IPS-NIHi7 (cell line): ENCODE measurements at regions not wholly inside any gene's neighbourhood (a gene's known extent, or its start where the extent isn't known, plus 50 kb on each side); places are given as distances from the start of the nearest gene placed in this dataset.

Source experiments
- DNase-seq: peaks from one replicate; pipeline ENCODE4 v3.0.0; 2012; ENCODE audit warnings: mixed read lengths; ENCODE audit errors: extremely low spot score

GRCh38 chr10:90403211-90404000, 454.4 kb downstream of the HTR7 start:
- DNase-seq, result no peak

- DNase-seq, result no peak
These were observed 450.7 kb downstream of the HTR7 start for GRCh38 chr10:90407131-90407530.

- no peak for DNase-seq
These were observed 450.0 kb downstream of the HTR7 start for GRCh38 chr10:90407851-90408250.

- DNase-seq, result no peak
These were observed 445.3 kb downstream of the HTR7 start for GRCh38 chr10:90412582-90412981.

GRCh38 chr10:90413196-90413595, 444.6 kb downstream of the HTR7 start:
- DNase-seq, result no peak

- no peak for DNase-seq
These were observed 442.9 kb downstream of the HTR7 start for GRCh38 chr10:90414926-90415325.

GRCh38 chr10:90417029-90417428, 440.8 kb downstream of the HTR7 start:
- no peak for DNase-seq

GRCh38 chr10:90417476-90418210, 440.2 kb downstream of the HTR7 start:
- DNase-seq, result no peak

GRCh38 chr10:90418869-90419652, 438.8 kb downstream of the HTR7 start:
- DNase-seq, result no peak

GRCh38 chr10:90420637-90421318, 437.1 kb downstream of the HTR7 start:
- no peak for DNase-seq

GRCh38 chr10:90421874-90422273, 436.0 kb downstream of the HTR7 start:
- DNase-seq, result no peak

- DNase-seq, result no peak
These were observed 433.1 kb downstream of the HTR7 start for GRCh38 chr10:90424730-90425129.

GRCh38 chr10:90430186-90430585, 427.7 kb downstream of the HTR7 start:
- no peak for DNase-seq

- no peak for DNase-seq
These were observed 425.0 kb downstream of the HTR7 start for GRCh38 chr10:90432866-90433265.

- DNase-seq, result no peak
These were observed 422.5 kb downstream of the HTR7 start for GRCh38 chr10:90435296-90435695.

GRCh38 chr10:90437452-90437851, 420.4 kb downstream of the HTR7 start:
- DNase-seq, result no peak

- no peak for DNase-seq
These were observed 417.0 kb downstream of the HTR7 start for GRCh38 chr10:90440870-90441269.

GRCh38 chr10:90443342-90443741, 414.5 kb downstream of the HTR7 start:
- no peak for DNase-seq

GRCh38 chr10:90447831-90448230, 410.0 kb downstream of the HTR7 start:
- no peak for DNase-seq

- no peak for DNase-seq
These were observed 407.0 kb downstream of the HTR7 start for GRCh38 chr10:90450797-90451196.

- DNase-seq, result no peak
These were observed 406.6 kb downstream of the HTR7 start for GRCh38 chr10:90451283-90451682.

- DNase-seq, result no peak
These were observed 399.8 kb downstream of the HTR7 start for GRCh38 chr10:90458054-90458453.
